DOHH2 (cell line): ENCODE measurements at regions not wholly inside any gene's neighbourhood (a gene's known extent, or its start where the extent isn't known, plus 50 kb on each side); places are given as distances from the start of the nearest gene placed in this dataset.

ENCODE experiments used
- EZH2phosphoT487 ChIP-seq: fragments of 200-600 bp; sonication (generic); IDR thresholded peaks from 2 replicates; pipeline ENCODE4 v1.6.1; 2017; ENCODE audit warnings: borderline replicate concordance, mild to moderate bottlenecking, antibody characterized with exemption, low read length, moderate library complexity, mixed read lengths
- TF ChIP-seq, protein P1 (sequence below): fragments of 200-600 bp; sonication (generic); IDR thresholded peaks from one replicate; pipeline ENCODE4 v1.5.1; 2014; ENCODE audit warnings: antibody characterized with exemption, mild to moderate bottlenecking, low read depth, low read length; ENCODE audit not compliant: poor library complexity, severe bottlenecking

DNA sequence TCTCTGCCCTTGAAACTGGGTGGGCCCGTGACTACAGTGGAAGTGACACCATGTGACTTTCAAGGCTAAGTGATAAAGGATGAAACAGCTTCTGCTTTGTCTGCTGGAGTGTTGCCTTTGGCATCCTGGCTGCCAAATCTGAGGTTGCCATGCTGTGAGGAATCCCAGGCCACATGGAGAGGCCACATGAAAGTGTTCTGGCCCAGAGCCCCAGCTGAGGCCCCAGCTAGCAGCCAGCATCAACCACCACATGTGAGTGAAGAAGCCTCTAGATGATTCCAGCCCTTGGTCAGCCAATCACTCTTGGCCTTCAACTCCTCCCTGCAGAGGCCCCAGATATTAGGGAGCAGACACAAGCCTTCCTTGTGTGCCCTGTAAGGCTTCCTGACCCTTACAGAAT, 94.4 kb upstream of the BCOR start:
- TF ChIP-seq EZH2phosphoT487, result no peak
- TF ChIP-seq, protein P1, sequence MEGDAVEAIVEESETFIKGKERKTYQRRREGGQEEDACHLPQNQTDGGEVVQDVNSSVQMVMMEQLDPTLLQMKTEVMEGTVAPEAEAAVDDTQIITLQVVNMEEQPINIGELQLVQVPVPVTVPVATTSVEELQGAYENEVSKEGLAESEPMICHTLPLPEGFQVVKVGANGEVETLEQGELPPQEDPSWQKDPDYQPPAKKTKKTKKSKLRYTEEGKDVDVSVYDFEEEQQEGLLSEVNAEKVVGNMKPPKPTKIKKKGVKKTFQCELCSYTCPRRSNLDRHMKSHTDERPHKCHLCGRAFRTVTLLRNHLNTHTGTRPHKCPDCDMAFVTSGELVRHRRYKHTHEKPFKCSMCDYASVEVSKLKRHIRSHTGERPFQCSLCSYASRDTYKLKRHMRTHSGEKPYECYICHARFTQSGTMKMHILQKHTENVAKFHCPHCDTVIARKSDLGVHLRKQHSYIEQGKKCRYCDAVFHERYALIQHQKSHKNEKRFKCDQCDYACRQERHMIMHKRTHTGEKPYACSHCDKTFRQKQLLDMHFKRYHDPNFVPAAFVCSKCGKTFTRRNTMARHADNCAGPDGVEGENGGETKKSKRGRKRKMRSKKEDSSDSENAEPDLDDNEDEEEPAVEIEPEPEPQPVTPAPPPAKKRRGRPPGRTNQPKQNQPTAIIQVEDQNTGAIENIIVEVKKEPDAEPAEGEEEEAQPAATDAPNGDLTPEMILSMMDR, result no peak
